Prostate gland (tissue), 2 donors: ENCODE measurements at regions not wholly inside any gene's neighbourhood (a gene's known extent, or its start where the extent isn't known, plus 50 kb on each side); places are given as distances from the start of the nearest gene placed in this dataset.

Experiments used
- POLR2A ChIP-seq: fragments of 450-650 bp; IDR thresholded peaks from one replicate; pipeline ENCODE4 v1.6.1; 2016; ENCODE audit warnings: antibody characterized with exemption, mild to moderate bottlenecking
- TF ChIP-seq, protein P1 (sequence below), 4 experiments: fragments of 200-600 bp in 2 of 4; fragments of 450-650 bp in 2 of 4; sonication (generic) in 2 of 4; IDR thresholded peaks; 1 replicate in 3 of 4; 2 replicates in 1 of 4; pipeline ENCODE4 v1.5.1; 2016 to 2019; ENCODE audit warnings: antibody characterized with exemption in 4 of 4, mild to moderate bottlenecking in 2 of 4, moderate library complexity in 2 of 4

DNA sequence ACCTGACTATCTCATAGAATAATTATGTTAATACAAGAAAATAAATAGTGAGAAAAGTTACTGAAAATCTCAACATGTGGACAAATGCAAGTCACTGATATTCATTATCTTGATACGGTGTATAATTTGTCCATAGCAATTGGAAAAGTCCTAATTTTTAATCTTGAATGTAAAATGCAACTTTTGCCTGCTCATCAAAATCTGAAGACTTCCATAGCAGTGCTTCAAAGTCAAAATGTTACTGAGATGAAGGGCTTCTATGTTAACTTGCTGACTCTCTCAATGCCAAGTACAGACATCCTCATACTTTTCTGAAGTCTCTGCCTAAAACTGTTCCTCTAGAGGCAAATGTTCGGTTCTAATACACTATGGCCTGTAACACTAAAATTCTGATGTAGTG lies 1300.1 kb upstream of the EPHA6 start:
- TF ChIP-seq, protein P1, sequence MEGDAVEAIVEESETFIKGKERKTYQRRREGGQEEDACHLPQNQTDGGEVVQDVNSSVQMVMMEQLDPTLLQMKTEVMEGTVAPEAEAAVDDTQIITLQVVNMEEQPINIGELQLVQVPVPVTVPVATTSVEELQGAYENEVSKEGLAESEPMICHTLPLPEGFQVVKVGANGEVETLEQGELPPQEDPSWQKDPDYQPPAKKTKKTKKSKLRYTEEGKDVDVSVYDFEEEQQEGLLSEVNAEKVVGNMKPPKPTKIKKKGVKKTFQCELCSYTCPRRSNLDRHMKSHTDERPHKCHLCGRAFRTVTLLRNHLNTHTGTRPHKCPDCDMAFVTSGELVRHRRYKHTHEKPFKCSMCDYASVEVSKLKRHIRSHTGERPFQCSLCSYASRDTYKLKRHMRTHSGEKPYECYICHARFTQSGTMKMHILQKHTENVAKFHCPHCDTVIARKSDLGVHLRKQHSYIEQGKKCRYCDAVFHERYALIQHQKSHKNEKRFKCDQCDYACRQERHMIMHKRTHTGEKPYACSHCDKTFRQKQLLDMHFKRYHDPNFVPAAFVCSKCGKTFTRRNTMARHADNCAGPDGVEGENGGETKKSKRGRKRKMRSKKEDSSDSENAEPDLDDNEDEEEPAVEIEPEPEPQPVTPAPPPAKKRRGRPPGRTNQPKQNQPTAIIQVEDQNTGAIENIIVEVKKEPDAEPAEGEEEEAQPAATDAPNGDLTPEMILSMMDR (IDR thresholded peaks at IDR 0.05): no peak
- TF ChIP-seq POLR2A: no peak
